Loucy (cell line): ENCODE measurements at regions not wholly inside any gene's neighbourhood (a gene's known extent, or its start where the extent isn't known, plus 50 kb on each side); places are given as distances from the start of the nearest gene placed in this dataset.

Experiments
- H2AFZ ChIP-seq: fragments of 200-600 bp; sonication (generic); 2 replicates; pipeline ENCODE4 v1.6.0; 2016; ENCODE audit warnings: antibody characterized with exemption, mild to moderate bottlenecking, low read length, moderate library complexity
- H3F3A ChIP-seq: fragments of 200-600 bp; 2 replicates; pipeline ENCODE4 v1.6.0; 2016; ENCODE audit warnings: antibody characterized with exemption, low read depth, mild to moderate bottlenecking
- H3K27me3 ChIP-seq: fragments of 200-600 bp; sonication (generic); 2 replicates; pipeline ENCODE4 v1.6.1; 2014; ENCODE audit warnings: low read length, mild to moderate bottlenecking; ENCODE audit not compliant: insufficient read depth, poor library complexity, severe bottlenecking
- H3K36me3 ChIP-seq: fragments of 200-600 bp; sonication (generic); 2 replicates; pipeline ENCODE4 v1.6.1; 2016; ENCODE audit warnings: low read length; ENCODE audit not compliant: insufficient read depth
- H3K4me1 ChIP-seq: fragments of 200-600 bp; sonication (generic); 2 replicates; pipeline ENCODE4 v1.5.1; 2014; ENCODE audit warnings: low read length, mild to moderate bottlenecking; ENCODE audit not compliant: insufficient read depth, poor library complexity, severe bottlenecking
- H3K4me2 ChIP-seq: fragments of 200-600 bp; sonication (generic); 2 replicates; pipeline ENCODE4 v1.6.0; 2014; ENCODE audit warnings: antibody characterized with exemption, low read length, low read depth, mild to moderate bottlenecking; ENCODE audit not compliant: poor library complexity, severe bottlenecking
- H3K4me3 ChIP-seq: fragments of 200-600 bp; sonication (generic); 2 replicates; pipeline ENCODE4 v1.5.1; 2014; ENCODE audit warnings: low read length, mild to moderate bottlenecking, mixed read lengths; ENCODE audit not compliant: poor library complexity, severe bottlenecking
- H3K79me2 ChIP-seq: fragments of 200-600 bp; sonication (generic); 2 replicates; pipeline ENCODE4 v1.6.1; 2014; ENCODE audit warnings: low read length; ENCODE audit not compliant: insufficient read depth
- H3K9ac ChIP-seq: fragments of 200-600 bp; sonication (generic); 2 replicates; pipeline ENCODE4 v1.6.0; 2014; ENCODE audit warnings: mild to moderate bottlenecking, low read depth, low read length, moderate library complexity; ENCODE audit not compliant: poor library complexity, severe bottlenecking
- H3K9me2 ChIP-seq: fragments of 200-600 bp; sonication (generic); replicated peaks from 2 replicates; pipeline ENCODE4 v1.6.1; 2016; ENCODE audit warnings: low read depth, low read length, mixed read lengths
- H3K9me3 ChIP-seq: fragments of 200-600 bp; sonication (generic); 2 replicates; pipeline ENCODE4 v1.6.1; 2014; ENCODE audit warnings: mild to moderate bottlenecking, antibody characterized with exemption, low read length, low read depth; ENCODE audit not compliant: insufficient read depth
- H4K20me1 ChIP-seq: fragments of 200-600 bp; sonication (generic); 2 replicates; pipeline ENCODE4 v1.6.0; 2014; ENCODE audit warnings: antibody characterized with exemption, low read length, mild to moderate bottlenecking; ENCODE audit not compliant: insufficient read depth, poor library complexity, severe bottlenecking
- EZH2phosphoT487 ChIP-seq: fragments of 200-600 bp; IDR thresholded peaks from 2 replicates; pipeline ENCODE4 v1.6.1; 2018; ENCODE audit warnings: antibody characterized with exemption, mild to moderate bottlenecking, moderate library complexity, borderline replicate concordance
- TF ChIP-seq, protein P1 (sequence below): fragments of 200-600 bp; sonication (generic); conservative IDR thresholded peaks from 2 replicates; pipeline ENCODE4 v1.5.1; 2014; ENCODE audit warnings: mild to moderate bottlenecking, antibody characterized with exemption, low read length

DNA sequence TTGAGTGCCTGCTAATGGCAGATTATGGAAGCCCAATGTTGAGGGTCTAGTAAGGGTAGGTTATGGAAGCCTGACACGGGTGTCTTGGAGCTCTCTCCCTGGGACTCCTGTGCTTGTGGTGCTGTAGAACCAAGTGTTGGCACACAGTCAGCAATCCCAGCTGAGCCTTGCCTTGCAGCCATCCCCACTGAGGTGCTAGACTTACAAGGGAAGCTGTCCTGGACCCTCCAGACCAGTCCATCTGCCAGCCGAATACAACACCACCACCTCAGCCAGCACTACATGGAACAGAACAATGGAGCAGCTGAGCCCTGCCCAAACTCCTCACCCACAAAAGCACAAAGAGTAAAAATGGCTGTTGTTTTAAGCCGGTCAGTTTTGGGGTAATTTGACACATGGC, 90.5 kb upstream of the DNAH5 start:
- Histone ChIP-seq H3K36me3 (no peaks in the 10 kb centered on the region), H4K20me1 (no peaks in the 10 kb centered on the region), H2AFZ (no peak overlapping the region), H3K79me2 (no peaks in the 10 kb centered on the region), H3K9me2 (no peaks in the 10 kb centered on the region), H3K4me3 (no peak overlapping the region), H3K4me2 (peak overlapping the region; percentile 40), H3K27me3 (no peaks in the 10 kb centered on the region), H3K9me3 (no peaks in the 10 kb centered on the region), H3F3A (no peaks in the 10 kb centered on the region), H3K9ac (no peak overlapping the region), H3K4me1 (no peaks in the 10 kb centered on the region)
- TF ChIP-seq, protein P1, sequence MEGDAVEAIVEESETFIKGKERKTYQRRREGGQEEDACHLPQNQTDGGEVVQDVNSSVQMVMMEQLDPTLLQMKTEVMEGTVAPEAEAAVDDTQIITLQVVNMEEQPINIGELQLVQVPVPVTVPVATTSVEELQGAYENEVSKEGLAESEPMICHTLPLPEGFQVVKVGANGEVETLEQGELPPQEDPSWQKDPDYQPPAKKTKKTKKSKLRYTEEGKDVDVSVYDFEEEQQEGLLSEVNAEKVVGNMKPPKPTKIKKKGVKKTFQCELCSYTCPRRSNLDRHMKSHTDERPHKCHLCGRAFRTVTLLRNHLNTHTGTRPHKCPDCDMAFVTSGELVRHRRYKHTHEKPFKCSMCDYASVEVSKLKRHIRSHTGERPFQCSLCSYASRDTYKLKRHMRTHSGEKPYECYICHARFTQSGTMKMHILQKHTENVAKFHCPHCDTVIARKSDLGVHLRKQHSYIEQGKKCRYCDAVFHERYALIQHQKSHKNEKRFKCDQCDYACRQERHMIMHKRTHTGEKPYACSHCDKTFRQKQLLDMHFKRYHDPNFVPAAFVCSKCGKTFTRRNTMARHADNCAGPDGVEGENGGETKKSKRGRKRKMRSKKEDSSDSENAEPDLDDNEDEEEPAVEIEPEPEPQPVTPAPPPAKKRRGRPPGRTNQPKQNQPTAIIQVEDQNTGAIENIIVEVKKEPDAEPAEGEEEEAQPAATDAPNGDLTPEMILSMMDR, result no peak
- no peak for TF ChIP-seq EZH2phosphoT487

DNA sequence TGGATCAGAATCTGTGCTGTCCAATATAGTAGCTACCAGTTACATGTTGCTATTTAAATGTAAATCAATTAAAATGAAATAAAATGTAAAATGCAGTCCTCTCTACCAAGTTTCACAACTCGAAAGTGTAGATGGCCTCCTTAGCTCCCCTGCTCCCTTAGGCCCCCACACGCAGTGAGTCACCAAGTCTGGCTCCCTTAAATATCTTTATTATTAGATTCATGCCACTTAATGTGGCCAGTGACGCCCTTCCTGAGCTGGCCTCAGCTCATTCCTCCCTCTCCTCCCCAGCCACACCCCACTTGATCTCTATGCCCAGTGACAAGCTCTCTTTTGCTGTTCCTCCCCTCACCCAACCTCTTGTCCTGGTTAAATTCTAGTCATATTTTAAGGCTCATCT, 88.4 kb upstream of the DNAH5 start:
- no peaks in the 10 kb centered on the region for H3K36me3 ChIP-seq
- H3K4me1 ChIP-seq, result no peaks in the 10 kb centered on the region
- no peaks in the 10 kb centered on the region for H3K9me2 ChIP-seq
- no peak overlapping the region for H2AFZ ChIP-seq
- no peak overlapping the region for H3K4me2 ChIP-seq
- H3K9ac ChIP-seq, result no peak overlapping the region
- no peaks in the 10 kb centered on the region for H3K27me3 ChIP-seq
- H3K79me2 ChIP-seq, result no peaks in the 10 kb centered on the region
- no peak overlapping the region for H3K4me3 ChIP-seq
- no peaks in the 10 kb centered on the region for H3K9me3 ChIP-seq
- H3F3A ChIP-seq, result no peaks in the 10 kb centered on the region
- no peak for TF ChIP-seq EZH2phosphoT487
- TF ChIP-seq, protein P1, result no peak
- H4K20me1 ChIP-seq, result no peaks in the 10 kb centered on the region

DNA sequence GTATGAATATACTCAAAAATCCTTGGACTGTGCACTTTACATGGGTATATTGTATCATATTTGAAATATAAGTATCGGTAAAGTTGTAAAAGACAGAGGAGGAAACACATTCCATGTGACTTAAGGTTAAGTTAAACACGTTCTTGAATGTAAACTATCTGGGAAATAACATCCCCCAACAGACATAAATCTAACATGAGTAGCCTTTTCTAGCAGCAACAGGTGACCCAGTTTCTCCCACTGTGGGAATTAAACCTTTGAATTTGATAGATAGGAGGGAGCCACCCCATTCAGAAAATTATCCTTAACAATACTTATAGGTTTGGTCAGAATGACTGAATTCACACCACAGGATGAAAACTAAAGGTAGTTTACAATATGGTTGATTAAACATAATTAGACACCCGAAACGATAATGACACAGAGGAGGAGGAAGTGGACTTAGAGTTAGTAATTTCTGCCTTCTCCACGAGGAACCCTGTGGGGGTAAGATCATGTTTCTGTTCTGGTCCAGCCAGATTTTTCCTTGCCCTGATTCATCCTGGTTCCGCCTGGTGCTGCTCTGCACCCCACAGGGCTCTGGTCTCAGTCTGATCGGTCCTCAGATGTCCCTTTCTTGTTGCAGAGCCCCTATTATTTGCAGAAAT, 84.6 kb upstream of the DNAH5 start:
- Histone ChIP-seq H3K4me3 (no peak overlapping the region), H3K4me2 (no peak overlapping the region), H3K9me2 (no peaks in the 10 kb centered on the region), H3F3A (no peaks in the 10 kb centered on the region), H2AFZ (no peak overlapping the region), H3K36me3 (no peaks in the 10 kb centered on the region), H3K9ac (no peak overlapping the region), H3K27me3 (no peaks in the 10 kb centered on the region), H3K79me2 (no peaks in the 10 kb centered on the region), H4K20me1 (no peaks in the 10 kb centered on the region), H3K9me3 (no peaks in the 10 kb centered on the region), H3K4me1 (no peaks in the 10 kb centered on the region)
- TF ChIP-seq EZH2phosphoT487, result no peak
- TF ChIP-seq, protein P1, result no peak
